ENCODE measurements at regions not wholly inside any gene's neighbourhood (a gene's known extent, or its start where the extent isn't known, plus 50 kb on each side); places are given as distances from the start of the nearest gene placed in this dataset.

- Histone ChIP-seq H3K4me3 (ENCODE audit: insufficient read depth, low read depth, low read length) (no peak overlapping the region), H3K4me2 (ENCODE audit: low read length) (no peak overlapping the region), H3K27ac (ENCODE audit: low read depth, low read length) (no peak overlapping the region), H3K27me3 (ENCODE audit: insufficient read depth, low read length) (no peaks in the 10 kb centered on the region), H2AFZ (ENCODE audit: low read depth, low read length) (no peak overlapping the region), H3K79me2 (ENCODE audit: insufficient read depth, low read length) (no peaks in the 10 kb centered on the region), H3K9me3 (ENCODE audit: insufficient read depth, low read depth, low read length) (peaks cover 3% of the 10 kb centered on the region), H3K4me1 (ENCODE audit: insufficient read depth, low read length) (no peaks in the 10 kb centered on the region), H3K9ac (ENCODE audit: low read length) (no peak overlapping the region), H4K20me1 (ENCODE audit: insufficient read depth, low read length) (no peaks in the 10 kb centered on the region), H3K36me3 (ENCODE audit: insufficient read depth, low read length) (no peaks in the 10 kb centered on the region)
- no peaks in the 10 kb centered on the region for H3K36me3 Mint-ChIP-seq (ENCODE audit: low read depth, unreplicated experiment)
- FAIRE-seq (no peak), DNase-seq (ENCODE audit: low read depth) (no peak)
- H3K4me1 Mint-ChIP-seq (ENCODE audit: low read depth, unreplicated experiment), result no peaks in the 10 kb centered on the region
- no peak overlapping the region for H3K4me3 Mint-ChIP-seq (ENCODE audit: unreplicated experiment)
- no peak overlapping the region for H3K27ac Mint-ChIP-seq (ENCODE audit: unreplicated experiment)
- TF ChIP-seq CTCF (IDR thresholded peaks at IDR 0.05; ENCODE audit: insufficient read depth, low read depth, low read length) (no peak), EZH2 (IDR thresholded peaks at IDR 0.05; ENCODE audit: insufficient read depth, low read length) (no peak)
- H3K27me3 Mint-ChIP-seq (ENCODE audit: low read depth, unreplicated experiment), result peaks cover 8% of the 10 kb centered on the region
- H3K9me3 Mint-ChIP-seq (ENCODE audit: unreplicated experiment), result peaks cover 3% of the 10 kb centered on the region
These were observed 58.3 kb upstream of the DSCAM start for GRCh38 chr21:40905251-40905650.

- H3K4me1 Mint-ChIP-seq (ENCODE audit: low read depth, unreplicated experiment), result no peaks in the 10 kb centered on the region
- Histone ChIP-seq H3K27me3 (ENCODE audit: insufficient read depth, low read length) (no peaks in the 10 kb centered on the region), H3K4me3 (ENCODE audit: insufficient read depth, low read depth, low read length) (no peak overlapping the region)
These were observed 65.4 kb upstream of the DSCAM start for GRCh38 chr21:40912375-40912774.

More at GRCh38 chr21:40912375-40912774, 65.4 kb upstream of the DSCAM start:
- Histone ChIP-seq H4K20me1 (ENCODE audit: insufficient read depth, low read length) (no peaks in the 10 kb centered on the region), H3K36me3 (ENCODE audit: insufficient read depth, low read length) (no peaks in the 10 kb centered on the region), H3K9me3 (ENCODE audit: insufficient read depth, low read depth, low read length) (no peaks in the 10 kb centered on the region), H3K4me1 (ENCODE audit: insufficient read depth, low read length) (no peaks in the 10 kb centered on the region), H3K79me2 (ENCODE audit: insufficient read depth, low read length) (no peaks in the 10 kb centered on the region), H3K4me2 (ENCODE audit: low read length) (no peak overlapping the region), H3K9ac (ENCODE audit: low read length) (no peak overlapping the region), H3K27ac (ENCODE audit: low read depth, low read length) (no peak overlapping the region), H2AFZ (ENCODE audit: low read depth, low read length) (no peak overlapping the region)
- DNase-seq (ENCODE audit: low read depth) (no peak), FAIRE-seq (no peak)
- Mint-ChIP-seq H3K4me3 (ENCODE audit: unreplicated experiment) (no peak overlapping the region), H3K27me3 (ENCODE audit: low read depth, unreplicated experiment) (peaks cover 6% of the 10 kb centered on the region), H3K36me3 (ENCODE audit: low read depth, unreplicated experiment) (no peaks in the 10 kb centered on the region), H3K27ac (ENCODE audit: unreplicated experiment) (no peak overlapping the region), H3K9me3 (ENCODE audit: unreplicated experiment) (peaks cover 7% of the 10 kb centered on the region)
- no peak for TF ChIP-seq CTCF (IDR thresholded peaks at IDR 0.05; ENCODE audit: insufficient read depth, low read depth, low read length)
- no peak for TF ChIP-seq EZH2 (IDR thresholded peaks at IDR 0.05; ENCODE audit: insufficient read depth, low read length)

Measured in astrocyte (in vitro differentiated cells and primary cell).